Activated CD4-positive, alpha-beta T cell treated with anti-CD3 and anti-CD28 coated beads, Interleukin-2, amount 50 U/mL, for 24 hours (primary cell): ENCODE measurements at regions not wholly inside any gene's neighbourhood (a gene's known extent, or its start where the extent isn't known, plus 50 kb on each side); places are given as distances from the start of the nearest gene placed in this dataset.

Experiments
- DNase-seq, 2 donors: peaks; one replicate each; pipeline ENCODE4 v3.0.0-alpha.2; 2020; ENCODE audit warnings: low read depth in 1 of 2, low spot score in 1 of 2

- no peak for DNase-seq
Measured at GRCh38 chr4:18366892-18367291, 345.3 kb upstream of the LCORL start.

GRCh38 chr4:18366136-18366535 is 344.6 kb upstream of the LCORL start:
- no peak for DNase-seq

GRCh38 chr4:18343581-18343980 is 322.0 kb upstream of the LCORL start:
- no peak for DNase-seq

GRCh38 chr4:18342847-18343246 is 321.3 kb upstream of the LCORL start:
- no peak for DNase-seq

GRCh38 chr4:18321956-18322530 is 300.5 kb upstream of the LCORL start:
- no peak for DNase-seq

- no peak for DNase-seq
Measured at GRCh38 chr4:18319431-18319830, 297.9 kb upstream of the LCORL start.

GRCh38 chr4:18318682-18319388 is 297.3 kb upstream of the LCORL start:
- DNase-seq, result no peak

- no peak for DNase-seq
Measured at GRCh38 chr4:18314731-18315130, 293.2 kb upstream of the LCORL start.

- DNase-seq, result no peak
Measured at GRCh38 chr4:18297684-18298083, 276.1 kb upstream of the LCORL start.

- DNase-seq, result no peak
Measured at GRCh38 chr4:18296411-18296810, 274.9 kb upstream of the LCORL start.

GRCh38 chr4:18294846-18295245 is 273.3 kb upstream of the LCORL start:
- no peak for DNase-seq

- DNase-seq, result no peak
Measured at GRCh38 chr4:18294021-18294420, 272.5 kb upstream of the LCORL start.

GRCh38 chr4:18292411-18292810 is 270.9 kb upstream of the LCORL start:
- DNase-seq, result no peak

GRCh38 chr4:18291981-18292380 is 270.4 kb upstream of the LCORL start:
- DNase-seq, result no peak

- no peak for DNase-seq
Measured at GRCh38 chr4:18291256-18291655, 269.7 kb upstream of the LCORL start.

GRCh38 chr4:18285357-18285756 is 263.8 kb upstream of the LCORL start:
- DNase-seq, result no peak

- DNase-seq, result no peak
Measured at GRCh38 chr4:18278244-18278643, 256.7 kb upstream of the LCORL start.

GRCh38 chr4:18262832-18263231 is 241.3 kb upstream of the LCORL start:
- no peak for DNase-seq

GRCh38 chr4:18252052-18252451 is 230.5 kb upstream of the LCORL start:
- no peak for DNase-seq

GRCh38 chr4:18250564-18250963 is 229.0 kb upstream of the LCORL start:
- DNase-seq, result no peak

GRCh38 chr4:18248611-18249010 is 227.1 kb upstream of the LCORL start:
- DNase-seq, result no peak

GRCh38 chr4:18247189-18247588 is 225.6 kb upstream of the LCORL start:
- DNase-seq, result no peak
